IgD-negative memory B cell (primary cell): ENCODE measurements at regions not wholly inside any gene's neighbourhood (a gene's known extent, or its start where the extent isn't known, plus 50 kb on each side); places are given as distances from the start of the nearest gene placed in this dataset.

Experiments
- H3K27ac Mint-ChIP-seq, 3 donors: one replicate each; pipeline ENCODE4 v1.8.0; 2020 to 2022; ENCODE audit warnings: mild to moderate bottlenecking in 3 of 3, mixed read lengths in 3 of 3, moderate library complexity in 1 of 3
- H3K27me3 Mint-ChIP-seq: one replicate; pipeline ENCODE4 v1.8.0; 2021; ENCODE audit warnings: mixed read lengths
- H3K36me3 Mint-ChIP-seq: one replicate; pipeline ENCODE4 v1.8.0; 2020; ENCODE audit warnings: mild to moderate bottlenecking, mixed read lengths
- H3K4me1 Mint-ChIP-seq, 3 donors: one replicate each; pipeline ENCODE4 v1.8.0; 2020 to 2022; ENCODE audit warnings: mixed read lengths in 3 of 3, mild to moderate bottlenecking in 1 of 3
- H3K4me3 Mint-ChIP-seq, 4 donors: one replicate each; pipeline ENCODE4 v1.8.0; 2020 to 2022; ENCODE audit warnings: mild to moderate bottlenecking in 4 of 4, mixed read lengths in 4 of 4, moderate library complexity in 3 of 4
- H3K9me3 Mint-ChIP-seq, 3 donors: one replicate each; pipeline ENCODE4 v1.8.0; 2020 to 2021; ENCODE audit warnings: mixed read lengths in 3 of 3, mild to moderate bottlenecking in 1 of 3

DNA sequence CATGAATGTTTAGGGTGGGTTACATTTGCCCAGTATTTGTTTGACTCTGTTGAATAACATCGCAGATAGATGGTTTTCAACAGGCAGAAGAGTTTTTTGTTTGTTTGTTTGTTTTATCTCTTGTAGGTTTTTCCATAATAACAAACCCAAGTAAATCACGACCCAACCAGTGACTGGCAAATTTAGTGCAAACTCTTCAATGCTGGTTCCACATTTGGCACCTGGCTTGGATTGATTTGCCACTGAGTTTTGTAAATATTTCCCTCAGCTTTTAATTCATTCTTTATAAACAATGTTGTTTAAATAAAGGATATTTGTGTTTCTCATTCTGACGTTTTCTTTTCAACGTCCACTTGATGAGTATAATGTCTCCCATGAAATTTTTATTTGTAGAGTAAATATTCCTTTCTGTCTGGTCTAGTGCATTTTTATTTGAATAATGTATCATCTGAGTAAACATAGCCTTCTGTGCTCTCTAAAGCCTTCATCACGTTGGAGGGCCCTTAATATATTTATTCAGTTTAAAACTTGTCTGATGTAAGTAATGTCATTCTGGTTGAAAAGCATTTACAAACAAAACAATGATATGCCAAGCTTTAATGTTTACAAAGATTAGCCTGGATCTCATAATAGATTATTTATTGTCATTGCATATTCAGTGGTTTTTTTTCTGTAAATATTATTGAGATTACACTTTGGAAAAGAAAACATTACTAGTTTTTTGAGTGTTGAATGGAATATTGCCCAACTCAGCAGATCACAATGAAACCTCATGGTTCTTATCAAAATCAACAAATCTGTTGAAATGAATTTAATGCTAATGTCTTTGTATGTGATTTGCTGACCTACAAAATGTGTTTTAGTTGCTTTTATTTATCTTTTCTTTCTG is 90.4 kb upstream of the PEG3 start:
- peaks cover 8 to 16% (median 16%) of the 10 kb centered on the region in 3 donors for H3K9me3 Mint-ChIP-seq
- no peaks in the 10 kb centered on the region for H3K27me3 Mint-ChIP-seq
- no peak overlapping the region for H3K4me3 Mint-ChIP-seq
- H3K27ac Mint-ChIP-seq, result no peak overlapping the region
- no peaks in the 10 kb centered on the region for H3K36me3 Mint-ChIP-seq
- H3K4me1 Mint-ChIP-seq, result no peaks in the 10 kb centered on the region

DNA sequence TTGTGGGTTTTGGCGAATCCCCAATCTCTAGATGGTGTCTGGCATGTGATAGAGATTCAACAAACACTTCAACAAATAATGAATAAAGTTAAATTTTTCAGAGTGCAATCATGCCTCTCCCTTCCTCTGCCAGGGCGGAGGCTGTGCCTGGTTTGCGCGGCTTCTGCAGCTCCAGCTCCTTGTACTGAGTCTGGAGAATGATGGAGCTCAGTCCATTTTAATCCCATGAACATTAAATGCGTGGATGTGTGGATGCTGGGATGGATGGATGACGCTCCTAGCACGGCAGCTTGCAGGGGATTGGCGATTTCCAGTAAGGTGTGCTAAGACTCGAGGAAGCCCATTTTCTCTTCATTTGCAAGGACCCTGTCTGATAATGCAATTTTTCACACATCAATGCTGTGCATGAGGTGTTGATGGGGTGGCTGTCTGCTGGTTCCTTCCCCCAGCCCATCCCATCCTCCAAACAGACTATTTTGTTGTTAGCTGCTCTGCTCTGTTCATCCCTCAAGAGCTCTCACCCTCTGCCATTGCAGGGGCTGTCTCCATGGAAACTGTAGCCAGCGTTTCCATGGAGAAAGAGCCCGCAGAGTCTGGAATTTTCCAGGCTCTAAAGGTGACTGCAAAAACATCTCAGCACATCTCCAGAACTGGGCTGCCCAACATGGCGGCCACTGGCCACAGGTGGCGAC is 92.6 kb upstream of the PEG3 start:
- Mint-ChIP-seq H3K4me3 (no peak overlapping the region), H3K9me3 (peaks cover 7 to 14% (median 10%) of the 10 kb centered on the region in 3 donors), H3K27me3 (no peaks in the 10 kb centered on the region), H3K27ac (no peak overlapping the region), H3K4me1 (no peaks in the 10 kb centered on the region), H3K36me3 (no peaks in the 10 kb centered on the region)

- Mint-ChIP-seq H3K4me3 (peak overlapping the region in 1 of 4 donors; percentile 18), H3K27me3 (no peaks in the 10 kb centered on the region), H3K36me3 (no peaks in the 10 kb centered on the region), H3K4me1 (no peaks in the 10 kb centered on the region), H3K27ac (no peak overlapping the region), H3K9me3 (peaks cover 7 to 20% (median 9%) of the 10 kb centered on the region in 3 donors)
These were observed 94.0 kb upstream of the PEG3 start for GRCh38 chr19:56934438-56935090.

GRCh38 chr19:56939951-56940350 is 99.4 kb upstream of the PEG3 start:
- Mint-ChIP-seq H3K27me3 (no peaks in the 10 kb centered on the region), H3K4me3 (no peak overlapping the region), H3K9me3 (peaks cover 10 to 30% (median 13%) of the 10 kb centered on the region in 3 donors), H3K4me1 (no peaks in the 10 kb centered on the region), H3K27ac (no peak overlapping the region), H3K36me3 (no peaks in the 10 kb centered on the region)

DNA sequence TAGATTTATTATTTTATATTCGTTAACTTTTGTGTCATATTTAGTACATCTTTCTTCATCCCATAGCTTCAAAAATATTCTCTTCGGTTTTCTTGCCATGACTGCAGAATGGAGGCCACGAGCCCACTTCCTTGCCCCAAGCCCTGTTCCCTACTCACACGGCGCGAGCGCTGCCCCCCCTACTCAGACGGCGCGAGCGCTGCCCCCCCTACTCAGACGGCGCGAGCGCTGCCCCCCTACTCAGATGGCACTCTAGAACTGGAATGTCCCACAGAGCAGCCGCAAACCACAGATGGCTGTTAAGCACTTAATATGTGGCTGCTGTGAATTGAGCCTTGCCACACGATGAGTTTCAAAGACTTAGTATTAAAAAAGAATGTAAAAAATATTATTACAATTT is 102.2 kb upstream of the PEG3 start:
- Mint-ChIP-seq H3K27me3 (no peaks in the 10 kb centered on the region), H3K9me3 (peaks cover 10 to 28% (median 15%) of the 10 kb centered on the region in 3 donors), H3K36me3 (no peaks in the 10 kb centered on the region), H3K4me1 (no peaks in the 10 kb centered on the region), H3K4me3 (no peak overlapping the region), H3K27ac (no peak overlapping the region)

DNA sequence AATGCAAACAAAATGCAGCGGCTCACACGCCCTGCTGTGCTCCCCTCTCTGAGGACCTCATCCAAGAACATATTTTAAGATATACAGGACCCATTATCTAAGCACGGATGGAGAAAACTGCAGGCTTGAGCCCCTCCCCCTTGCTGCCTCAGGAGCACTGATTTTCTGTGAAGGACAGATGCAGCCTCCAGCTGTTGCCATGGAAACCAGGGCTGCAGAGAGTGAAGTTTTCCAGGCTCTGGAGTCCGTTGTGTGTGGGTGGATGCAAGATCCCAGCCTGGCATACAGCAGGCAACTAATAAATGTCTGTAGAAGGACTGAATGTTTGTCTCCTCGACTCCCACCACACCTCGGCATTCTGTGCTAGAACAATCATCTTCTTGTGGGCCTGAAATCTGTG is 105.6 kb upstream of the PEG3 start:
- H3K4me1 Mint-ChIP-seq, result no peaks in the 10 kb centered on the region
- no peaks in the 10 kb centered on the region for H3K36me3 Mint-ChIP-seq
- H3K27ac Mint-ChIP-seq, result no peak overlapping the region
- H3K9me3 Mint-ChIP-seq, result peaks cover 15 to 22% (median 18%) of the 10 kb centered on the region in 3 donors
- H3K4me3 Mint-ChIP-seq, result no peak overlapping the region
- H3K27me3 Mint-ChIP-seq, result no peaks in the 10 kb centered on the region

DNA sequence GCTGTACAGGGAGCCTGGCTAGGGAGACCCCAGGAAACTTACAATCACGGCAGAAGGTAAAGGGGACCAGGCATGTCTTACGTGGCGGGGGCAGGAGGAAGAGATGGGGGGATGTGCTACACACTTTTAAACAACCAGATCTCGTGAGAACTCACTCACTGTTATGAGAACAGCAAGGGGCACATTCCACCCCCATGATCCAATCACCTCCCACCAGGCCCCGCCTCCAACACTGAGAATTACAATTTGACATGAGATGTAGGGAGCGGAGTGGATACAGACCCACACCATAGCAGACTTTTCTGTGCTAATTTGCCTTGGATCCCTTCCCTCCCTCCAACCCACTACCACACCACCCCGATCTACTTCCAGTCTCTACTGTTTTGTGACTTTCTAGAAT is 106.7 kb upstream of the PEG3 start:
- Mint-ChIP-seq H3K4me1 (no peaks in the 10 kb centered on the region), H3K27me3 (no peaks in the 10 kb centered on the region), H3K4me3 (no peak overlapping the region), H3K9me3 (peaks cover 9 to 20% (median 18%) of the 10 kb centered on the region in 3 donors), H3K27ac (no peak overlapping the region), H3K36me3 (no peaks in the 10 kb centered on the region)

DNA sequence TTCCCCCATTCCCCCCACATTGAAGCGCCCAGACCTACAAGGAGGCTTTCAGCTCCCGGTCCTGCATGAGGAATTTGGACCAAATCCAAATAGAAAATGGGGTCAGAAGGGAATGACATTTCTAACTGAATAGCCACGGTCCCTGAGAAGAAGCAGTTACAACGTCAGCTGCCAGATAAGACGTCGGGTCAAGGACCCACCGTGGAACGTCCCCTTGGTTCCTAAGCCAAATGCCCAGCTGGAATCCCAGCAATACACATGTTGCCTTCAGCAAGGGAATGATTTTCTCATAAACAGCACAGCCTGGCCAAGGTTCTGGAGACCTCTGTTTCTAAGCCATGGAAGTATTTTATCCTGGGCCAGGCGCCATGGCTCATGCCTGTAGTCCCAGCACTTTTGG is 109.1 kb upstream of the PEG3 start:
- no peak overlapping the region for H3K27ac Mint-ChIP-seq
- H3K36me3 Mint-ChIP-seq, result no peaks in the 10 kb centered on the region
- no peaks in the 10 kb centered on the region for H3K27me3 Mint-ChIP-seq
- no peaks in the 10 kb centered on the region for H3K4me1 Mint-ChIP-seq
- H3K4me3 Mint-ChIP-seq, result no peak overlapping the region
- peaks cover 13 to 19% (median 19%) of the 10 kb centered on the region in 3 donors for H3K9me3 Mint-ChIP-seq

DNA sequence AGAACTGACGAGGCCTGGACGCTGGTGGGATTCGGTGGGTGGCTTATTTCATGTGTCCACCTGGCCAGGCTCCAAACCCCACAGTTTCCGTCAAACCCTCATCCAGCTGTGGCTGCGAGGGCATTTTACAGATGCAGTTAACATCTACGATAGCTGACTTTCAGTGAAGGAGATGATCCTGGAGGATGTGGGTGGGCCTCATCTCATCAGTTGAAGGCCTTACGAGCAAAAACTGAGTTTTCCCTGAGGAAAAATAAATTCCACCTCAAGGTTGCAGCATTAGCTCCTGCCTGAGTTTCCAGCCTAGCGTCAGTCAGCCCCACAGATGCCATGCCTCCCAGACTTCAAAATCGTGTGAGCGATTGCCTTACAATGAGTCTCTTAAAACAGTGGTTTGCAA is 111.1 kb upstream of the PEG3 start:
- Mint-ChIP-seq H3K4me3 (no peak overlapping the region), H3K27ac (no peak overlapping the region), H3K36me3 (no peaks in the 10 kb centered on the region), H3K9me3 (peaks cover 11 to 24% (median 18%) of the 10 kb centered on the region in 3 donors), H3K27me3 (no peaks in the 10 kb centered on the region), H3K4me1 (no peaks in the 10 kb centered on the region)

DNA sequence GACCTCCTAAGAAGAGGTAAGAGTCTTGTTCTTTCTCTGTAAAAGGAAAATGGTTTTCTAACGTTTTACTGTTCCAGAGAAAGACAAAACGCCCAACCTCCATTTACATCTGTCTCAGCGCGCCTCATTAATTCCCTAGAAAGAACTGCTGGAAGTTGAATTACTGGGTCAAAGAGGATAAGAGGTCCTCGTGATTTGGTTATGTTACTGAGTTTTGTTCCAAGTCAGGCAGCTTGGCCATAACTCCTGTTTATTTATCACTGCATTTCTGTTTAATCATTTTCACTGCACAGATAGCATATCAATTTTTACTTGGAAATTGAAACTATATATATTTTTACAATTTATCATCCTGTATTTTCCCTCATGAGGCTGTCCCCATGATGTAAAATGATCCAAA is 112.9 kb upstream of the PEG3 start:
- Mint-ChIP-seq H3K27ac (no peak overlapping the region), H3K36me3 (no peaks in the 10 kb centered on the region), H3K27me3 (no peaks in the 10 kb centered on the region), H3K4me3 (no peak overlapping the region), H3K9me3 (peaks cover 5 to 31% (median 14%) of the 10 kb centered on the region in 3 donors), H3K4me1 (no peaks in the 10 kb centered on the region)

- Mint-ChIP-seq H3K4me1 (no peaks in the 10 kb centered on the region), H3K27me3 (no peaks in the 10 kb centered on the region), H3K27ac (no peak overlapping the region), H3K9me3 (peaks cover 5 to 31% (median 18%) of the 10 kb centered on the region in 3 donors), H3K4me3 (no peak overlapping the region), H3K36me3 (peaks cover 2% of the 10 kb centered on the region)
These were observed 115.2 kb upstream of the PEG3 start for GRCh38 chr19:56955637-56956216.

GRCh38 chr19:56956503-56957226 is 116.1 kb upstream of the PEG3 start:
- H3K9me3 Mint-ChIP-seq, result peaks cover 5 to 27% (median 13%) of the 10 kb centered on the region in 3 donors

GRCh38 chr19:56959205-56959604 is 118.7 kb upstream of the PEG3 start:
- peak overlapping the region in 1 of 3 donors; percentile 19 for H3K27ac Mint-ChIP-seq

More at GRCh38 chr19:56956503-56957226, 116.1 kb upstream of the PEG3 start:
- Mint-ChIP-seq H3K27me3 (no peaks in the 10 kb centered on the region), H3K4me3 (no peak overlapping the region), H3K4me1 (no peaks in the 10 kb centered on the region), H3K36me3 (peaks cover 2% of the 10 kb centered on the region), H3K27ac (no peak overlapping the region)

GRCh38 chr19:56960959-56961543 is 120.5 kb upstream of the PEG3 start:
- no peak overlapping the region for H3K4me3 Mint-ChIP-seq
- H3K9me3 Mint-ChIP-seq, result peaks cover 2 to 31% (median 13%) of the 10 kb centered on the region in 3 donors

More at GRCh38 chr19:56959205-56959604, 118.7 kb upstream of the PEG3 start:
- Mint-ChIP-seq H3K9me3 (peaks cover 5 to 27% (median 13%) of the 10 kb centered on the region in 3 donors), H3K27me3 (no peaks in the 10 kb centered on the region), H3K36me3 (peaks cover 2% of the 10 kb centered on the region), H3K4me1 (no peaks in the 10 kb centered on the region), H3K4me3 (no peak overlapping the region)

More at GRCh38 chr19:56960959-56961543, 120.5 kb upstream of the PEG3 start:
- Mint-ChIP-seq H3K36me3 (peaks cover 6% of the 10 kb centered on the region), H3K27me3 (no peaks in the 10 kb centered on the region), H3K4me1 (peaks cover 0 to 2% (median 0%) of the 10 kb centered on the region in 3 donors), H3K27ac (no peak overlapping the region)
